Lower leg skin (tissue), 3 donors: ENCODE measurements at regions not wholly inside any gene's neighbourhood (a gene's known extent, or its start where the extent isn't known, plus 50 kb on each side); places are given as distances from the start of the nearest gene placed in this dataset.

Source experiments
- CTCF ChIP-seq, 3 donors: fragments of 450-650 bp; IDR thresholded peaks; one replicate each; pipeline ENCODE4 v1.5.1; 2016; ENCODE audit warnings: antibody characterized with exemption in 3 of 3, mild to moderate bottlenecking in 3 of 3, moderate library complexity in 2 of 3
- POLR2A ChIP-seq, 2 donors: fragments of 450-650 bp; IDR thresholded peaks; one replicate each; pipeline ENCODE4 v1.6.1; 2016 to 2017; ENCODE audit warnings: antibody characterized with exemption in 2 of 2, mild to moderate bottlenecking in 1 of 2, moderate library complexity in 1 of 2

- TF ChIP-seq CTCF (IDR thresholded peaks at IDR 0.05): no peak
- TF ChIP-seq POLR2A (IDR thresholded peaks at IDR 0.05): peak in 1 of 2 donors; percentile 72
These were observed 102.0 kb downstream of the OR2B2 start for GRCh38 chr6:27809939-27810767.
